Body of pancreas (tissue), 4 donors: ENCODE measurements at regions not wholly inside any gene's neighbourhood (a gene's known extent, or its start where the extent isn't known, plus 50 kb on each side); places are given as distances from the start of the nearest gene placed in this dataset.

Experiments
- ATAC-seq: fragments of 150-250 bp; one replicate; pipeline ENCODE4 v1.9.1; 2016
- DNase-seq, 4 donors: peaks; one replicate each; pipeline ENCODE4 v3.0.0-alpha.2; 2019
- H3K27ac ChIP-seq, 4 donors: fragments of 200-600 bp; sonication (generic); 1 replicate in 3 of 4; 2 replicates in 1 of 4; pipeline versions ENCODE4 v1.5.1 to v1.6.1; 2016 to 2019; ENCODE audit warnings: mild to moderate bottlenecking in 1 of 4, mixed read lengths in 1 of 4, moderate library complexity in 1 of 4
- H3K27me3 ChIP-seq, 2 donors: fragments of 200-600 bp; sonication (generic); one replicate each; pipeline ENCODE4 v1.6.0; 2016; ENCODE audit warnings: mild to moderate bottlenecking in 1 of 2
- H3K36me3 ChIP-seq, 2 donors: fragments of 200-600 bp; sonication (generic); replicated peaks in 1 of 2; 2 replicates each; pipeline ENCODE4 v1.5.1; 2016; ENCODE audit warnings: low read depth in 2 of 2; ENCODE audit not compliant: insufficient read depth in 1 of 2
- H3K4me1 ChIP-seq: fragments of 200-600 bp; sonication (generic); one replicate; pipeline ENCODE4 v1.6.0; 2016
- H3K4me3 ChIP-seq, 2 donors: fragments of 200-600 bp; sonication (generic); 1 replicate in 1 of 2; 2 replicates in 1 of 2; pipeline ENCODE4 v1.5.1; 2016 to 2019
- H3K9me3 ChIP-seq, 3 donors: fragments of 200-600 bp; sonication (generic); 1 replicate in 2 of 3; 2 replicates in 1 of 3; pipeline ENCODE4 v1.5.1; 2016
- CTCF ChIP-seq, 7 experiments: fragments of 450-650 bp in 4 of 7; fragments of 200-600 bp in 3 of 7; sonication (generic) in 3 of 7; IDR thresholded peaks; one replicate each; pipeline ENCODE4 v1.5.1; 2016 to 2019; ENCODE audit warnings: antibody characterized with exemption in 7 of 7
- POLR2A ChIP-seq, 3 donors: fragments of 450-650 bp; IDR thresholded peaks; one replicate each; pipeline ENCODE4 v1.6.1; 2016; ENCODE audit warnings: antibody characterized with exemption in 3 of 3, mild to moderate bottlenecking in 2 of 3
- WGBS, 2 donors: methylation state at CpG; one replicate each; pipeline ENCODE4 v1.1.5; 2017; 5-methylcytosine and 5-hydroxymethylcytosine counted together
- intact Hi-C: fragments of 100-400 bp; cut with DNase I; formaldehyde crosslinking; loops from one replicate; pipeline ENCODE4 v1.15.1; 2023

GRCh38 chr3:82960379-82960778 lies 1198.9 kb upstream of the GBE1 start:
- H3K4me1 ChIP-seq = no peaks in the 10 kb centered on the region
- no peak overlapping the region for H3K27ac ChIP-seq
- H3K36me3 ChIP-seq = no peaks in the 10 kb centered on the region
- DNase-seq = no peak
- no peaks in the 10 kb centered on the region for H3K27me3 ChIP-seq
- no peak for TF ChIP-seq POLR2A (IDR thresholded peaks at IDR 0.05)
- ATAC-seq = no peak
- no peak overlapping the region for H3K4me3 ChIP-seq
- no peaks in the 10 kb centered on the region for H3K9me3 ChIP-seq
- intact Hi-C loops = no loop called here

- TF ChIP-seq POLR2A (IDR thresholded peaks at IDR 0.05) (no peak), CTCF (IDR thresholded peaks at IDR 0.05) (no peak)
- WGBS, 2 donors = 46 to 55% methylated on average over 6 of the region's 6 CpGs
- no peak for ATAC-seq
Measured at GRCh38 chr3:82957696-82958095, 1196.3 kb upstream of the GBE1 start.

GRCh38 chr3:82957079-82957478 lies 1195.6 kb upstream of the GBE1 start:
- Histone ChIP-seq H3K27ac (no peak overlapping the region), H3K4me1 (no peaks in the 10 kb centered on the region), H3K36me3 (no peaks in the 10 kb centered on the region), H3K9me3 (no peaks in the 10 kb centered on the region), H3K27me3 (no peaks in the 10 kb centered on the region), H3K4me3 (no peak overlapping the region)
- DNase-seq = no peak
- TF ChIP-seq POLR2A (IDR thresholded peaks at IDR 0.05) (no peak), CTCF (IDR thresholded peaks at IDR 0.05) (no peak)
- no peak for ATAC-seq
- intact Hi-C loops = no loop called here
- 8 to 11% methylated on average over 1 of the region's 1 CpG for WGBS, 2 donors

More at GRCh38 chr3:82957696-82958095, 1196.3 kb upstream of the GBE1 start:
- no peak overlapping the region for H3K27ac ChIP-seq
- DNase-seq = no peak
- no peaks in the 10 kb centered on the region for H3K27me3 ChIP-seq
- no peaks in the 10 kb centered on the region for H3K4me1 ChIP-seq
- H3K9me3 ChIP-seq = no peaks in the 10 kb centered on the region
- H3K4me3 ChIP-seq = no peak overlapping the region
- H3K36me3 ChIP-seq = no peaks in the 10 kb centered on the region
- intact Hi-C loops = no loop called here

GRCh38 chr3:82954486-82954885 lies 1193.0 kb upstream of the GBE1 start:
- H3K27me3 ChIP-seq = no peaks in the 10 kb centered on the region
- H3K27ac ChIP-seq = no peak overlapping the region
- DNase-seq (no peak), ATAC-seq (no peak)
- no peaks in the 10 kb centered on the region for H3K36me3 ChIP-seq
- H3K4me1 ChIP-seq = no peaks in the 10 kb centered on the region
- intact Hi-C loops = no loop called here
- no peaks in the 10 kb centered on the region for H3K9me3 ChIP-seq
- WGBS, 2 donors = 38 to 80% methylated on average over 1 of the region's 1 CpG
- no peak for TF ChIP-seq CTCF (IDR thresholded peaks at IDR 0.05)
- no peak for TF ChIP-seq POLR2A (IDR thresholded peaks at IDR 0.05)
- H3K4me3 ChIP-seq = no peak overlapping the region

- TF ChIP-seq CTCF (IDR thresholded peaks at IDR 0.05) = no peak
- no peak for TF ChIP-seq POLR2A (IDR thresholded peaks at IDR 0.05)
Measured at GRCh38 chr3:82942041-82942440, 1180.6 kb upstream of the GBE1 start.

More at GRCh38 chr3:82942041-82942440, 1180.6 kb upstream of the GBE1 start:
- peaks cover 0 to 5% (median 0%) of the 10 kb centered on the region in 3 donors for H3K9me3 ChIP-seq
- ATAC-seq = no peak
- H3K36me3 ChIP-seq = no peaks in the 10 kb centered on the region
- DNase-seq = no peak
- intact Hi-C loops = no loop called here
- H3K27me3 ChIP-seq = no peaks in the 10 kb centered on the region
- H3K4me3 ChIP-seq = no peak overlapping the region
- no peak overlapping the region for H3K27ac ChIP-seq
- H3K4me1 ChIP-seq = no peaks in the 10 kb centered on the region
